ENCODE measurements at regions not wholly inside any gene's neighbourhood (a gene's known extent, or its start where the extent isn't known, plus 50 kb on each side); places are given as distances from the start of the nearest gene placed in this dataset.

GRCh38 chr11:127252321-127252720, 251.8 kb upstream of the KIRREL3 start:
- DNase-seq: no peak

GRCh38 chr11:127249576-127249975, 249.0 kb upstream of the KIRREL3 start:
- no peak for DNase-seq

- DNase-seq: no peak
Observed at GRCh38 chr11:127248476-127248875, 247.9 kb upstream of the KIRREL3 start.

- DNase-seq: no peak
Observed at GRCh38 chr11:127247261-127247851, 246.8 kb upstream of the KIRREL3 start.

- no peak for DNase-seq
Observed at GRCh38 chr11:127242676-127243075, 242.1 kb upstream of the KIRREL3 start.

GRCh38 chr11:127238321-127238720, 237.8 kb upstream of the KIRREL3 start:
- DNase-seq: no peak

GRCh38 chr11:127236776-127237175, 236.2 kb upstream of the KIRREL3 start:
- no peak for DNase-seq

- no peak for DNase-seq
Observed at GRCh38 chr11:127233998-127234397, 233.4 kb upstream of the KIRREL3 start.

GRCh38 chr11:127230392-127230791, 229.8 kb upstream of the KIRREL3 start:
- DNase-seq: no peak

GRCh38 chr11:127226949-127227348, 226.4 kb upstream of the KIRREL3 start:
- DNase-seq: no peak

- DNase-seq: no peak
Observed at GRCh38 chr11:127226380-127226779, 225.8 kb upstream of the KIRREL3 start.

GRCh38 chr11:127225619-127226018, 225.0 kb upstream of the KIRREL3 start:
- DNase-seq: no peak

GRCh38 chr11:127224276-127224675, 223.7 kb upstream of the KIRREL3 start:
- DNase-seq: no peak

GRCh38 chr11:127223633-127224032, 223.1 kb upstream of the KIRREL3 start:
- no peak for DNase-seq

- no peak for DNase-seq
Observed at GRCh38 chr11:127223026-127223425, 222.5 kb upstream of the KIRREL3 start.

- no peak for DNase-seq
Observed at GRCh38 chr11:127219704-127220103, 219.1 kb upstream of the KIRREL3 start.

- DNase-seq: no peak
Observed at GRCh38 chr11:127218275-127218608, 217.7 kb upstream of the KIRREL3 start.

- DNase-seq: no peak
Observed at GRCh38 chr11:127217452-127218274, 217.1 kb upstream of the KIRREL3 start.

GRCh38 chr11:127205688-127206217, 205.2 kb upstream of the KIRREL3 start:
- no peak for DNase-seq

- DNase-seq: no peak
Observed at GRCh38 chr11:127203490-127203889, 202.9 kb upstream of the KIRREL3 start.

- no peak for DNase-seq
Observed at GRCh38 chr11:127202105-127202504, 201.5 kb upstream of the KIRREL3 start.

GRCh38 chr11:127199306-127199801, 198.8 kb upstream of the KIRREL3 start:
- no peak for DNase-seq

GRCh38 chr11:127195501-127196120, 195.0 kb upstream of the KIRREL3 start:
- DNase-seq: no peak

GRCh38 chr11:127194521-127194920, 194.0 kb upstream of the KIRREL3 start:
- no peak for DNase-seq

All from DMS53 (cell line).